Inferior parietal cortex (tissue), 1 donor: ENCODE measurements at regions not wholly inside any gene's neighbourhood (a gene's known extent, or its start where the extent isn't known, plus 50 kb on each side); places are given as distances from the start of the nearest gene placed in this dataset.
"Not testable (repeated sequence)": the region's sequence is repeated elsewhere in the genome, so short reads cannot be mapped to it uniquely, and the experiment has no call there.

Source experiments
- DNase-seq: peaks from one replicate; pipeline ENCODE4 v3.0.0-alpha.2; 2016; ENCODE audit errors: extremely low spot score

DNA sequence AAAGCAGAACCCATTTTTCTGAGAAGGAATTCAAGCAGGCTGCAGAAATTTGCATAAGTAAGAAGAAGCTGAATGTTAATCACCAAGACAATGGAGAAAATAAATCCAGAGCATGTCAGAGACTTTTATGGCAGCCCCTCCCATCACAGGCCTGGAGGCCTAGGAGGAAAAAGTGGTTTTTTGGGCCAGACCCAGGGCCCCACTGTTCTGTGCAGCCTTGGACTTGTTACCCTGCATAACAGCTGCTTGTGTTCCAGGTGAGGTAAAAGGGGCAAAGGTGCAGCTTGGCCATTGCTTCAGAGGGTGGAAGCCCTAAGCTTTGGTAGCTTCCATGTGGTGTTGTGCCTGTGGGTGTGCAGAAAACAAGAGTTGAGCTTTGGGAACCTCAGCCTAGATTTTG, 1516.2 kb upstream of the PCDH10 start:
- DNase-seq: no peak

- no peak for DNase-seq
These were observed 1513.9 kb upstream of the PCDH10 start for GRCh38 chr4:131635191-131635590.

DNA sequence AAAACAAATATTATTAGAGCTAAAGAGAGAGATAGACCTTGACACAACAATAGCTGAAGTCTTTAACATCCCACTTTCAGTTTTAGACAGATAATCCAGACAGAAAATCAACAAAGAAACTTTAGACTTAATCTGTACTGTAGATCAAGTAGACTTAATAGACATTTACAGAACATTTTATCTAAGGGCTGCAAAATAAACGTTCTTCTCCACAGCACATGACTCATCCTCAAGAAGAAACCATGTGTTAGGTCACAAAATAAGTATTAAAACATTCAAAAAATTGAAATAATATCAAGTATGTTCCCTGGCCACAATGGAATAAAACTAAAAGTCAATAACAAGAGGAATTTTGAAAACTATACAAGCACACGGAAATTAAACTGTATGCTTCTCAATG, 1510.3 kb upstream of the PCDH10 start:
- no peak for DNase-seq

- no peak for DNase-seq
These were observed 1504.5 kb upstream of the PCDH10 start for GRCh38 chr4:131644619-131645018.

- no peak for DNase-seq
These were observed 1499.9 kb upstream of the PCDH10 start for GRCh38 chr4:131649227-131649626.

DNA sequence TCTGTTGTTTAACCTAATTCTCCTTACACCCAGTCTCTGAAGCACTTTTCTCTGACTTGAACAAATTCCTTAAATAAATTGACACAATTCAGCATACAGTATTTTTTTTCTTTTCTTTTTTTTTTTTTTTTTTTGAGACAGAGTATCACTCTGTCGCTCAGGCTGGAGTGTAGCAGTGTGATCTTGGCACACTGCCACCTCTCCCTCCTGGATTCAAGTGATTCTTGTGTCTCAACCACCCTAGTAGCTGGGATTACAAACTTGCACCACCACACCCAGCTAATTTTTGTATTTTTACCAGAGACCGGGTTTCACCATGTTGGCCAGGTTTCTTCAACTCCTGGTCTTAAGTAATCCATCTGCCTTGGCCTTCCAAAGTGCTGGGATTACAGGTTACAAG, 1498.1 kb upstream of the PCDH10 start:
- DNase-seq: no peak

DNA sequence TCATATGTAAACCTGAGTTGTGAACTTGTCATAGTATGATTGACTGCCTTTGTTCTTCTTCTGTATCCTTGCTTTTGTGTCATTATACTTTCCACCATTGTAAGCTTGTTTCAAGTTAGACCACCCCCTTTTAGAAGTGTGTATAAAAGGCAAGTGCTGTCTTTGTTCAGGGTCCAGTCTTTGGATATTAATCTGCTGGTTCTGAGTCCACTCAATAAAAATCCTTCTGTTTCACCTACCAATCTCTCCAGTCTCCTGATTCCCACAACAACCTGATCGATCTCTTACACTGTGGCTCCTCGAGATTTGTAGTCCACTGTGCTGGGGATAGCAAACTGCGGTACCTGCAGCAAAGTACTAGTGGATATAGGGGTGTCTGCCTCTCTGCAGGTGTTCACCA, 1465.8 kb upstream of the PCDH10 start:
- DNase-seq: not testable (repeated sequence)

GRCh38 chr4:131721883-131722282, 1427.2 kb upstream of the PCDH10 start:
- no peak for DNase-seq

DNA sequence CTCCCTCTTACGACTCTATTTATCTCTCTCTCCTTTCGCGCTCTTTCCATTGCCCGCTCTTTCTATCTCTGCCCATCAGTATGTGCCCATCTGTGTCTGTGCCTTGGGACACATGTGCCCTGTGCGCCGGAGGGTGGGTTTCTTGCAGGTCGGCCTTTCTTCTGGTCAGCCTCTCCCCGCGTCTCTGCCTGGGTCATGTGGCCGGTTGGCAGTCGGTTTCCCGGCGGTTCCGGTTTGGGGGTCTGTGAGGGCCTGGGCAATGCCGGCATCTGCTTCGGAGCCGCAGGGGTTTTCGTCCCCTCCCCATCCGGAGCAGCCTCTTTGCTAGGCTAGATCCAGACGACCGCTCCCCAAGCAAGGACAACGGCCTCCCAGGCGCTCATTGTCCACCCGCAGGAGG, 1426.0 kb upstream of the PCDH10 start:
- DNase-seq: not testable (repeated sequence)

DNA sequence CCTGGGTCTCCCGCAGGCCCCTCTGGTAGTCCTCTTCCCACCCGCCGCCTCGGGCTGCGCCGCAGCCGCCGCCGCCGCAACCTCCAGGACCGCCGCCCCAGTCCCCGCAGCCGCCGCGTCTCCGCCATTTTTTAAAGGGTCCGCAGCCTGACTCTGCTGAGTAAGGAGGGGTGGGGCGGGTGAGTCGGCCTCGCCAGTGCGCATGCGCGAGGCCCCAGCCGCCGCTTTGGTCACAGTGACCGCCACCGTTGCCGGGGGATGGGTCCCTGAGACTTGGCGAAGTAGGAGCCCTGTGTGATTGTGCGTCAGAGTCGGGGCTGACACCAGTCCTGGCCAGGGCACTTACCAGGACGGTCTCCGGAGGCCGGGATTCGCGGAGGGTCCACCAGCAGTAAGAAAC, 1424.2 kb upstream of the PCDH10 start:
- DNase-seq: not testable (repeated sequence)

- DNase-seq: not testable (repeated sequence)
These were observed 1423.6 kb upstream of the PCDH10 start for GRCh38 chr4:131725521-131725920.

DNA sequence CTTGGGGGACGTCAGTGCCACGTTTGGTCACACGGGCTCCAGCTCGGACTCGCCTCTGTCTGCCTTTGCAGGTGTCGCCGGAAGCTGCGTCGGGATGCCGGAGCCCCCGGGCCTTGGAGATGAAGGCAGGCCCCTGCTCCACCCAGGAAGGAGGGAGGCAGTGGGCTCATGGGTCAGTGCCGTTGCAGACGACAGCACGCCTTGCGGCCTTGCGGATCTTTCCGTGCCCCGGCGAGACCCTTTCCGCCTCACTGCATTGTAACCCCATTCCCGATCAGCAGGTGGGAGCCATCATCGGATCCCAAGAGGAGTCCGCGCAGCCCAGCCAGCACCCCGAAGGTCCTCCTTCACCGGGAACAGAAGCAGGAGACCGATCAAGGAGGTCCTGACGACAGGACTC, 1422.2 kb upstream of the PCDH10 start:
- not testable (repeated sequence) for DNase-seq

GRCh38 chr4:131727418-131727817, 1421.7 kb upstream of the PCDH10 start:
- not testable (repeated sequence) for DNase-seq

- not testable (repeated sequence) for DNase-seq
These were observed 1419.9 kb upstream of the PCDH10 start for GRCh38 chr4:131729205-131729604.

- DNase-seq: not testable (repeated sequence)
These were observed 1419.2 kb upstream of the PCDH10 start for GRCh38 chr4:131729716-131730398.

- DNase-seq: not testable (repeated sequence)
These were observed 1418.5 kb upstream of the PCDH10 start for GRCh38 chr4:131730574-131730973.

GRCh38 chr4:131732034-131732630, 1417.0 kb upstream of the PCDH10 start:
- not testable (repeated sequence) for DNase-seq

DNA sequence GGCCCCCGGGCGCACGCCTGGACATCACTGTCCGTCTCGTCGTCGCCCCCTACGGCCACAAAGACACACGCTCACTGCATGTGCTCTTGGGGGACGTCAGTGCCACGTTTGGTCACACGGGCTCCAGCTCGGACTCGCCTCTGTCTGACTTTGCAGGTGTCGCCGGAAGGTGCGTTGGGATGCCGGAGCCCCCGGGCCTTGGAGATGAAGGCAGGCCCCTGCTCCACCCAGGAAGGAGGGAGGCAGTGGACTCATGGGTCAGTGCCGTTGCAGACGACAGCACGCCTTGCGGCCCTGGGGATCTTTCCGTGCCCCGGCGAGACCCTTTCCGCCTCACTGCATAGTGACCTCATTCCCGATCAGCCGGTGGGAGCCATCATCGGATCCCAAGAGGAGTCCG, 1414.8 kb upstream of the PCDH10 start:
- not testable (repeated sequence) for DNase-seq

DNA sequence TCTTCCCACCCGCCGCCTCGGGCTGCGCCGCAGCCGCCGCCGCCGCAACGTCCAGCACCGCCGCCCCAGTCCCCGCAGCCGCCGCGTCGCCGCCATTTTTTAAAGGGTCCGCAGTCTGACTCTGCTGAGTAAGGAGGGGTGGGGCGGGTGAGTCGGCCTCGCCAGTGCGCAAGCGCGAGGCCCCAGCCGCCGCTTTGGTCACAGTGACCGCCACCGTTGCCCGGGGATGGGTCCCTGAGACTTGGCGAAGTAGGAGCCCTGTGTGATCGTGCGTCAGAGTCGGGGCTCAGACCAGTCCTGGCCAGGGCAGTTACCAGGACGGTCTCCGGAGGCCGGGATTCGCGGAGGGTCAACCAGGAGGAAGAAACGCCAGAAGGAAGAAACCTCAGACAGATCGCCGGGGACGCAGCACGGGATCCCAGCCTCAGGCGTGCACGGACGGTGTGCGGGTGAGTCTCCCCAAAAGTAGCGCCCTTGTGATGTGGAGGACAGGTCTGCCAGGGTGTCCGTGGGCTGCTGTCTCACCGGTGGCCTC, 1414.2 kb upstream of the PCDH10 start:
- DNase-seq: not testable (repeated sequence)

DNA sequence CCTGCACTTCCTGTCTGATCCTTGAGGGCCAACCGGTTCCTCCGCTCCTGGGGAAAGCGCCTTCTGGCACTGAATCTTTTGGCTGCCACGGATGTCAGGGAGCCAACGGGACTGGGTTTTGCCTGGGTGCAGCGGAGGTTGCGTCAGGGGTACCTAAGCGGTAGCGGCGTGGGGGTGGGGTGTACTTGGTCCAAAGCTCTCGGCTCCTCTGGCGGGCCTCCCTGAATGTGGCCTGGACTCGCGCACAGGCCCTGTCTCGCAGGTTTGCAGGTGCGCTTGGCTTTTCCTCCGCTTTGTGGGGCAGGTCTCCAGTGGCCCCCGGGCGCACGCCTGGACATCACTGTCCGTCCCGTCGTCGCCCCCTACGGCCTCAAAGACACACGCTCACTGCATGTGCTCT, 1410.1 kb upstream of the PCDH10 start:
- not testable (repeated sequence) for DNase-seq

DNA sequence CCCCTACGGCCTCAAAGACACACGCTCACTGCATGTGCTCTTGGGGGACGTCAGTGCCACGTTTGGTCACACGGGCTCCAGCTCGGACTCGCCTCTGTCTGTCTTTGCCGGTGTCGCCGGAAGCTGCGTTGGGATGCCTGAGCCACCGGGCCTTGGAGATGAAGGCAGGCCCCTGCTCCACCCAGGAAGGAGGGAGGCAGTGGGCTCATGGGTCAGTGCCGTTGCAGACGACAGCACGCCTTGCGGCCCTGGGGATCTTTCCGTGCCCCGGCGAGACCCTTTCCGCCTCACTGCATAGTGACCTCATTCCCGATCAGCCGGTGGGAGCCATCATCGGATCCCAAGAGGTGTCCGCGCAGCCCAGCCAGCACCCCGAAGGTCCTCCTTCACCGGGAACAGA, 1407.3 kb upstream of the PCDH10 start:
- not testable (repeated sequence) for DNase-seq

DNA sequence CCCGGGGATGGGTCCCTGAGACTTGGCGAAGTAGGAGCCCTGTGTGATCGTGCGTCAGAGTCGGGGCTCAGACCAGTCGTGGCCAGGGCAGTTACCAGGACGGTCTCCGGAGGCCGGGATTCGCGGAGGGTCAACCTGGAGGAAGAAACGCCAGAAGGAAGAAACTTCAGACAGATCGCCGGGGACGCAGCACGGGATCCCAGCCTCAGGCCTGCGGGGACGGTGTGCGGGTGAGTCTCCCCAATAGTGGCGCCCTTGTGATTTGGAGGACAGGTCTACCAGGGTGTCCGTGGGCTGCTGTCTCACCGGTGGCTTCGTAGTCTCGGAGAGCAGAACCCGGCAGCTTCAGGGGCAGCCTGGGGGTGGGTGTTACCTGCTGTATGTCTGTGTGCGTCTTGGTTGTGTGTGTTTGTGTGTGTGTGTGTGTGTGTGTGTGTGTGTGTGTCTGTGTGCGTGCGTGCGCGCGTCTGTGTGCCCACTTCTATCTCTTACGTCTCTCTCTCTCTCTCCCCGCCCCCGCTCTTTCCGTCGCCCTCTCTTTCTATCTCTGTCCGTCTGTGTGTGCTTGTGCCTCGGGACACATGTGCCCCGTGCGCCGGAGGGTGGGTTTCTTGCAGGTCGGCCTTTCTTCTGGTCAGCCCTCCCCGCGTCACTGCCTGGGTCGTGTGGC, 1406.4 kb upstream of the PCDH10 start:
- not testable (repeated sequence) for DNase-seq

DNA sequence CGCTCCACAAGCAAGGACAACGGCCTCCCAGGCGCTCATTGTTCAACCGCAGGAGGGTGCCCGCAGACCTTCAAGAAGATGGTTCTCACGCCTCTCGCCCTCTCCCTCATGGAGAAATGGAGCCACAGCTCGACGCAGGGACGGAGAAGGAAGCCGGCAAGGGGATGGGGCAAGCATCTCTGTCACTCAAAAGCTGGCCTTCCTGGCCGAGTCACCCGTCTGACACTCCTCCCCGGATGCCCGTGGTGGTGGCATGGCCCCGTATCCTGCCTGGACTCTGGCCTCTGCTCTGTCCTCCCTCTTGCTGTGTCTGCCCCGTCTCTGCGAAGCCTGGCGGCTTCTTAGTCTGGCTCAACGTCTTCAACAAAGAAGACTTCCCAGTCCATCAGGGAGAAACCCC, 1405.7 kb upstream of the PCDH10 start:
- not testable (repeated sequence) for DNase-seq
